ENCODE measurements at regions not wholly inside any gene's neighbourhood (a gene's known extent, or its start where the extent isn't known, plus 50 kb on each side); places are given as distances from the start of the nearest gene placed in this dataset.

DNA sequence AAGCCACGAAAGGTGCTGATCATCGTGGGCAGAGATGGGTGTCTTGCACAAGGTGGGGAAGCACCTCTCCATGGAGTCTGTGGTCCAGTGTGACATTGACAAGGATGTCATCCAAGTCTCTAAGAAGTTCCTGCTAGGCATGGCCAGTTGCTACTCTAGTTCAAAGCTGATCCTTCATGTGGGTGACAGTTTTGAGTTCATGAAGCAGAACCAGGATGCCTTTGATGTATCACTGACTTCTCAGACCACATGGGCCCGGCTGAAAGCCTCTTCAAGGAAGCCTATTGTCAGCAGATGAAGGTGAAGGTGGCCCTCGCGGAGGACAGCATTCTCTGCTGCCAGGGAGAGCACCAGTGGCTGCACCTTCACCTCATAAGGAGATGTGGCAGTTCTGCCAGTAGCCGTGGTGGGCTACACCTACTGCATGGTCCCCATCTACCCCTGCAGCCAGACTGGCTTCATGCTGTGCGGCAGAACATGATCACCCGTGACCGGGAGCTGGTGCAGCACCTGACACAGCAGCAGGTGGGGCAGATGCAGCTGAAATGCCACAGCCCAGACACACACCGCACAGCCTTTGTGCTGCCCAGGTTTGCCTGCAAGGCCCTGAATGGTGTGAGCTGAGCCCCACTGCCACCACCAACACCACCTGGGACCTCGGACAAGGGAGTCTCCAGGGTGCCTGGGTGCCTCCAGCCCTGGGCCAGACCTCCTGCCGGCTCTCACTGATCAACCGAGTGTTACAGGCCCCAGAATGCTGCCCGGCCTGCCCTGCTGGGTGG is 75.0 kb upstream of the SULF2 start:
- no peak for TF ChIP-seq YY1 (IDR thresholded peaks at IDR 0.05; ENCODE audit: insufficient read depth, insufficient read length)
- no peak for TF ChIP-seq ZNF274 (IDR thresholded peaks at IDR 0.05; ENCODE audit: low read depth, low read length)
